ENCODE measurements at regions not wholly inside any gene's neighbourhood (a gene's known extent, or its start where the extent isn't known, plus 50 kb on each side); places are given as distances from the start of the nearest gene placed in this dataset.
"Not testable (repeated sequence)": the region's sequence is repeated elsewhere in the genome, so short reads cannot be mapped to it uniquely, and the experiment has no call there.

DNA sequence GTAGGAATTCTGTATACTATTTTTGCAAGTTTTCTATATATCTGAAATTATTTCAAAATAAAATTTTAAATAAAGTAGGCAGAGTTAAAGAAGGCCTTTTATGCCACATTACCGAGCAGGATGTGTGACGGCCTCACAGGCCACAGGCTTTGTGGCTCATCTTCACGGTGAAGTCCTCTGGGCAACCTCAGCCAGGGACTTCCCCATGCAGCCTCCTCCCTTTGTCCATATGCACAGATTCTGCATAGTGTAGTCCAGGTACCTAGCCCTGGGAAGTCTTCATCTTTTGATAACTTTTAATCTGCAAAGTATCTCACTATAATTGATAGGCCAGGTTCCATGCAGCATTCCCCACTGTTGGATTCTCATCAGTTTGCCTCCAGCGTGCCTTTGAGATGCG lies 62.8 kb downstream of the ARHGAP11B start:
- DNase-seq; intact Hi-C loops (cut with DNase I): not testable (repeated sequence)

DNA sequence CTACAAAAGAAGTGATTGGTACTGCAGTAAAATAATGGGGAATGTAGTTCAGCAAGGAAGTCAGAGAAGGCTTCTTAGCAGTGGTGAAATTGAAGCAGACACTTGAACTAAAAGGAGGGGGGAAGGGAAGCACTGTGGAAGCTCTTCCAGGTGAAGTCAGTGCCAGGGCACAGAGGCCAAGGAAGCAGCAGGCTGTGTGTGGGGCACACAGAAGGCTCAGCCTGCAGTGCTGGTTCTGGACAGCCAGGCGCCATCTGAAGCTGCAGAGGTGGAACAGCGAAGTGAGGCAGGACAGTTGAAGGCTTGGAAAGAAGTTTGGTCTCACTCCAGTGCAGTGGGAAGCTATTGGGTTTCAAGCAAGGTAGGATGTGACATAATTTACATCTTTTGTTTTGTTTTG lies 64.2 kb downstream of the ARHGAP11B start:
- intact Hi-C loops (cut with DNase I); DNase-seq: not testable (repeated sequence)

DNA sequence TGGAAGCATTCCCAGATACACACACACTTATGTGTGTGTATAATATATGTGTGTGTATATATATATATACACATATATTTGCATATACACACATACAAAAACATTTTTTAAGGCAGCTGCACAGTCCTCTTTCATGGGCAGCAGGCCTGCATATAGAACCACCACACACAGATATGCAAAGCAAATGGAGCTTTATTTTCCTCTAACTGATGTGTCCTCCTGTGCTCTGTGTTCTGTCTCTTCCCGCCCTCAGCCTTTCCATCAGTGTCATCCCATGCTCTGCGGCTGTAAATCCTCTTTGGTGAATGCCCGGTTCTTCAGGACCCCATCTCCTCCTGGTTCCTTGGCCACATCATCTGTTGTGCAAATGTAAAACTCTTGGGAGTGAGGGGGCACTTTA lies 69.9 kb downstream of the ARHGAP11B start:
- intact Hi-C loops (cut with DNase I); DNase-seq: not testable (repeated sequence)

DNA sequence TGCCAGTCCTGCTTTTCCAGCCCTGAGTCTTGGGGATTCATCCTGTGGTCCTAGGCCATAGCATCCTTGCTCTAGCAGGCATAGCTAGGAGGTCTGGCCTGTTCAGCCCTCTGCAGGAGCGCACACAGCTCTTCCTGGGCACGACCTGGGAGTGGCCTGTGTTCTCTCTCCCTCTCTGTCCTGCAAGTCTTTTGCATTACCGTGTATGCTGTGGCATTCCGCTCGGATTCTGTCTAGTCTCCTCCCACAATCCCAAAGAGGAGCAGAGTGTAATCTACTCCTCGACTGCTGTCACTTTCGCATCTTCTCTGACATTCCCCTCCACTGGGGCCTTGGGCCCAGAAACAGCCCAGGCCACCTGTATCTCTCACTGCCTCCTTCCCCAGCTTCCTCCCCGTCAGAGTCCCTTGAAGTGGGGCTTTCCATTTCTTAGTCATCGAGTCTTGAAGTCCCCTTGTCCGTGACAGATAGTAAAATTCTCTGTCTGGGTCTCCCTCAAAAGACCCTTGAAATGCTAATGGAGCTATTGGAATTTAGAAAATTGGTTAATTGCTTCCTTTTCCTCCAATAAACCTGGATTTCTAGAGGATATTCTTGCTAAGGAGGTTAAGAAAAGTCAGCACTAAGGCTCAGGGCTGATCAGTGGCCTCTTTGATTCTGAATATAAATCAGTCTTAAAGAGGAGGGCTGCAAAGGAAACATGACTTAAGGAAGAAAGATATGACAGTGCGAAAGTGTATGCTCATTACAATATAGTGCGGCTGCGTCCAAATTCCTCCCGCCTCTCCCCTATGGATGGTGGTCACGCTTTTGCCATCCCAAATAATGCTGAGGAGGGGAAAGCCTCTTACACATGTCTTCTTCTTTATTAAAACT lies 70.7 kb downstream of the ARHGAP11B start:
- intact Hi-C loops (cut with DNase I); DNase-seq: not testable (repeated sequence)

DNA sequence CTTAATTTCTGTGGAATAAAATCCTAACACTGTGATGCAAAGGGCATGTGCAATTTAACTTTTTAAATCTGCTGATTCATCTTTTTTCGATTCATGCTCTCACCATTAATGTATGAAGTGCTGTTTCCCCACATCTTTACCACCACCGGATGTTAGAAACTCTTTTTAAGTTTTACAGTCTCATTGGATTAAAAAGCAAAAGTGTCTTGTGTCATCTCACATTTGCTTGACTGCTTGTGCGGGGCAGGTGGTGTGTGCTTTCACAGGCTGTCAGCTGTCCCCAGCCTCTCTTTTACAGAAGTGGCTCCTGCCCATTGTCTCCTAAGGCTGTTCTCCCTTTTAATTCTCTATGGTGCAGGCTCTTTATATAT lies 71.4 kb downstream of the ARHGAP11B start:
- DNase-seq; intact Hi-C loops (cut with DNase I): not testable (repeated sequence)

DNA sequence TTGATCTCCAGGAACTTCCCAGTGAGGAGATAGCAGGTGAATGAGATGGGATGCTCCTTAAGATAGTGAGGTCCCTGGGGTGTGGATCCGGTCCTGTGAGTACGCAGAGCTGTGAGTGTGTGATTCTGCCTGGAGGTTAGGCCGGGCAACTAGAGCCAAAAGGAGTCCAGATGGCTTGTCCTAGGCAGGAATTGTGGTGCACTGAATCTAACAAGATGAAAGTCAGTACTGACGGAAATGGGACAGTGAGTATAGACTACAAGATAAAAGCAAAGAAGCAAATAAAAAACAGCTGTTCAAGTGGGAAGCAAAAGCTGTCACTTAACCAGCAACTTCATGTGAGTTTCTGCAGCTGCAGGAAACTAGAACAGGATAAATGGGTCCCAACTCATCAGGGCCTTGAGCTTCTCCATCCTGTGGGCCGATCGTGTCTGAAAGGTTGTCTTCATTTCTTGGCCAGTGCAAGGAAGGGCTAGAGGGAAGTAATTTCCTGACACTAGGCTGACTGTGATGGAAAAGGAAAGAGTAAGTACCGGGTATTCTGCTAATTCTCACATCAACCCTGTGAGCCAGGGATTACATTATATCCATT lies 74.2 kb downstream of the ARHGAP11B start:
- DNase-seq; intact Hi-C loops (cut with DNase I): not testable (repeated sequence)

DNA sequence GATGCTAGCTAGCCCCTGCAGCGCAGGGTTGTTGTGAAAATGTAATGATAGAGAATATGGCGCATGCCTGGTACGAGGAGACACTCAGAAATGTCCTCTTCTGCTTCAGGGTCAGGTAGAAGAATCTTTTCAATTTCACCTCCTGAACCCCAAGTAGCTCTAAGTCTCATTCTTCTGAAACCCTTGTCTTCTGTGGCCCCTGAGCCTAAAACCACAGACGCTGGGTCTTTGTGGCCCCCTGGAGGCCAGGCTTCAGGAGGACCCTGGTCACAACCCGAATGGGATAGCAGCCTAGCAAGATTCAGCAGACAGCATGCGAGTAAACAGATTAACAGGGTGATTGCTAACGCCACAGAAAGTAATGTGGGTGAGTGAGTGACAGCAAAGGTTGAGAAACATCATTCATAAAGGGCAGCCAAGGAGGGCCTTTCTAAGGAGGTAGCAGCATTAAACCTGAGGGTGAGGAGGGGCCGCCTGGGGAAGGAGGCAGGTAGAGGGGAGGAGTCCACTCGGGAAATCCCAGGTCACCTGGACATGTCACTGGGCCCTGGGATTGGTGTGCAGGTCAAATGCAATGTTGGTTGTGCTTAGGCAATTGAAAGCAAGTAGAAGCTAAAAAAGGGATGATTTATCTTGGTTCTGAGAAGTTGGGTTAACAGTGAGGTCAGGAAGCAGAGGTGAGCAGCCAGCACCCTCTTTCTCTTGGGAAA lies 82.2 kb downstream of the ARHGAP11B start:
- peak in 1 of 10 donors; percentile 64 for DNase-seq
- intact Hi-C loops (cut with DNase I) = not testable (repeated sequence)

DNA sequence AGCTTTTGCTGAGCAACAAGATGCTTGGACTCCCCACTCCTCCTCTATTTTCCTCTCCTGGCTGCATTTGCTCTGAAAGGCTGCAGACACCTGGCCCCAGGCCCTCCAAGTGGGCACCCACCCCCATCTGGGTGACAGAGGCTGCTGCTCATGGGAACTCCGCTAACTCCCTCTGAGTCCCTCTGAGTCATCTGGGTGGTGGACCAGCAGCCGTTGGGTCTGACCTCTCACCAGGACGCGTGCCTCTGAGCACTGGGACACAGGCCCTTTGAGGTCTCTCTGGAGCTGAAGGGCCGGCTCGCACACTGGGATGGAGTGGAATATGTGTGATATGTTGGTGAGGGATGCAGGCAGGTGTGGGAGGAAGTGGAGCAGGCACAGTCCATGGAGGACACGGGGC lies 82.9 kb downstream of the ARHGAP11B start:
- intact Hi-C loops (cut with DNase I) = not testable (repeated sequence)
- DNase-seq = peak in 1 of 10 donors; percentile 19

DNA sequence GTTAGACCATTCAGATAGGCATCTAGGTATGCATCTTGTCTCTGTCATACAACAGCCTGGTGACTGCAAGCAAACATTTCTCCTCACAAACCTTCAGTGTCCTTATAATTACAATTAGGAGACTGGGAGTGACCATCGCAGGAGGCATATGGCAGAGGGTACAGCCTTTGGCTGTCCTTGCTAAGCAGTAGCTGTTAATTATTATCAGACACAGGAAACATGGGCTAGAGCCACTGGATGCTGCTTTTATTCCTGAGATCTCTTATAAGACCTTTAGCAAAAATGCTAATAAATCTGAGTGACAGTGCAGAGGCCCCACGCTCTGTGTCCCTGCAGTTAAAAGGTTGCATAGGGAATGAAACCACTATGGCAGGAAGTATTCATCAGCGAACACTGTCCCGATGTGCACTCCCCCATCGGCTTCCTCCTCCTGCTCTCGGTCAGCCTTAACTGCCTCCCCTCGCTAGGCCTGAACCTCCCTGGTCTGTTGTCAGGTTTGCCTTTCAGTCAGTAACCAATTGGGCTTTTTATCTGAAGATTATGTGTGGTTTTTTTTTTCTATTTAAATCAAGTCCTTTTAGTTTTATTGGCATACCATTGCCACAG lies 92.2 kb downstream of the ARHGAP11B start:
- DNase-seq = peak in 1 of 10 donors; percentile 21
- intact Hi-C loops (cut with DNase I) = not testable (repeated sequence)

DNA sequence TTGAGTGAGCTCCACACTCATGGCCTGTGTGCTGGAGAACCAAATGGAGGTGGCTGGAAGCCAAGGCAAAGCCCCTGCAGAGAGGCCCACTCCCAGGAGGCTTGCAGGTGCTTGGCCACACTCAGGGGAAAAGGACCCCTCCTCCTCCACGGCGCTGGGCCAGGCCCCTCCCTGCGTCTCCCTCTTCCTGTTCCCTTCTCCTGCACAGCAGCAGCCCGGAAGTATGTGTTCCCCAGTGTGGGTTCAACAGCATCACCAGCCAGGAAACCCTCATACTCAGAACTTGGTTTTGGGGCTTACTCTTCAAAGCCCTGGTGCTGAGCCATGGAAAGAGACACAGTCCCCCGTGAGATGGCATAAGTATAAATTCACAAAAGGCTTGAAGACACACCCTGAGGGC lies 93.4 kb downstream of the ARHGAP11B start:
- DNase-seq = peak in 1 of 10 donors; percentile 66
- intact Hi-C loops (cut with DNase I) = not testable (repeated sequence)

DNA sequence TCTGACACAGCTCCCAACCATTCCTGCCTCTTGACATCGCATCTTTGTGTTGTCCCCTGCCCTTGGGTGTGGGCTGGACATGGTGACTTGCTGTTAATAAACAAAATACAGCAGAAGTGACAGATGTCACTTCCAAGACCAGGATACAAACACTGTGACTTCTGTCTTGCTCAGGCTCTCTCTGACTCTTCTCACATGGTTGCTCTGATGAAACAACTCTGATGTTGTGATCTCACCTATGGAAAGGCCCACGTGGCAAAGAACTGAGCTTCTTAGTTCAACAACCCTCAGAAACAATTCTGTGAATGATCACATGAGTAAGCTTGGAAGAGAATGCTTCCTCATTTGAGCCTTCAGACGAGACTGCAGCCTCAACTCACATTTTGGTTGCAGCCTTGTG lies 94.9 kb downstream of the ARHGAP11B start:
- DNase-seq; intact Hi-C loops (cut with DNase I): not testable (repeated sequence)

DNA sequence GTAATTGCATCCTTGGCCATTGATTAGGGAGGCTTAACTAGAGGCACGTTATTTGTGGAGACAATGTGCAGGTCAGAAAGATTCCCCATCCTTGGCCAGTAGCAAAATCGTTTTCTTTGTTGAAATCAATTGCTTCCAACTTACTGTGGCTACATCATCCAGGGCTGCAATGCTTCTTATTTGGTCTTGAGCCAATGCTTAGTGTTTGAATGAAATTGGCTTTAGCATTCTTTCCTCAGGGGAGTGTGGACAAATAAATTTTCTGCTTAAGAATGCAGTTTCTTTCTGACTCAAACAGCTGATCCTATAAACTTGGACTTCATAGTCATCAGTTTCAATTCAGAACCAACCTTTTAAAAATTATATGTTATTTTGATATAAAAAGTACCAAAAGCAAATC lies 95.6 kb downstream of the ARHGAP11B start:
- intact Hi-C loops (cut with DNase I); DNase-seq: not testable (repeated sequence)

DNA sequence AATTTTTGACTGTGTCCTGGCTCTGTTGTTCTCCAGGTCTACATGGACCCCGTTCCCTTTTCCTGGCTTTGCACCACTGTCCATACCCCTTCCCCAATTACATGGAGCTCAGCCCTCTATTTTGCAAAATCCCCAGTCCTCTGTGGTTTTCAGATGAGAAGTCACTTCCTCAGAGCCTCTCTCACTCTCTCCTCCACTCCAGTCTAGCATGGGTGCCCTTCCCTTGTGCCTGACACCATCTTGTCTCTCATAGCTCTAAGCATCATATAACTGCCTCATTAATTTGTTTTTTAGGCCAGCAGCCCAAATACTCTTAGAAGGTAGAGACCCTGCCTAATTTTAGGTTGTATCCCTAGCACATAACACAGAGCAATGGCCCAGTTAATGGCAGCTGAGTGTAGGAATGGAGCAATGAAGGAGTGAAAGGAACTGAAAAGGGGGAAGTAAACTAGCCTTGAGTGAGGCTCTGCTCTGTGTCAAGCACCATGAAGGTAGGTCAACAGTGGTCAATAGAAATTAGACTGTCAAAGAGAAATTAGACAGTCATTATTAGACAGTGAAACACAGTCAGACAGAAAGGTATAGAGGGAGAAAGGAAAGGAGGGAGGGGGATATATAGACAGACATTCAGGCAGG lies 97.7 kb downstream of the ARHGAP11B start:
- intact Hi-C loops (cut with DNase I); DNase-seq: not testable (repeated sequence)

DNA sequence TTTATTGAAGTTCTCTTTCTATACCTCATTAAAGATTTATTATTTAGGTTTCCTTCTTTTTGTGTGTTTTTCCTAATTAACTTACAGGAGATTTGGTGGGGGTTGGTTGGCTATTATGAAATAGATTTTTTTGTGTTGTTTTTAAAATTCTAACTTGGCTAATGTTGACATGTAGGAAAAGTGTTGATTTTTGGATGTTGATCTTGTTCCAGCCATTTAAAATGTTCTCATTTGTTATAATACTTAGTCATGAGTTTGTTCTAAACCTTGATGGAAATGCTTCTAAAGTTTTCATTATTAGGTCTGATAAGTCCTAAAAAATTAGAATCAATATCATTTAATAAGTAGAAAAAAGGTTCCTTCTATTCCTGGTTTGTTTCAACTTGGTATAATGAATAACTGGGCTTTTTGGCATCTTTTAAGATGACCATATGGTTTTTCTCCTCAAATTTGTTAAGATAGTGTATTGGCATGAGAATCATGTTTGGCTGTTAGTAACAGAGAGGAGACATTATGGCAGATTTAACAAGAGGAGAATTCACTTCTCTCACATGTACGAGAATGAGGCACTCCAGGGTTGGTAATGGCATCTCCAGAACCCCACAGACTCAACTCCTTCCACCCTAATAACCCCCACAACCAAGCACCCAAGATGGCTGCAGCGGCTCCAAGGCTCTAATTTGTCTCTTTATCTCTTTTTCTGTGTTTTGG lies 104.1 kb downstream of the ARHGAP11B start:
- intact Hi-C loops (cut with DNase I); DNase-seq: not testable (repeated sequence)

DNA sequence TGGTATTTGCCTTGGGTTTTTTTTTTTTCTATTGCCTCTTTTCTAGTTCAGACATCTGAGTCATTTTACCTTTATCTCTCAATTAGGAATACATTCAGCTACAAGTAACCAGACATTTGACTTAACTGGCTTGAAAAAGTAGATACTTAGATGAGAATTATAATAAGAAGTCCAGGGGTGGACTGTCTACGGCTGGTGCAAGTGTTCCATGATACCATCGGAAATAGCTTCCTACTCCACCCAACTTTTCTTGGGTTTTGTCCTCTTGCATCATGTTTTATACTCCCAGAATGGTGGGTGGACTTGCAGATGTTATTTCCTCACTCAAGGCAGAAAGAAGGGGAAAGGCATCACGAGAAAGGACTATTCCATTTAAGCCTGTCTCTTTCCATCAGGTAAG lies 104.7 kb downstream of the ARHGAP11B start:
- intact Hi-C loops (cut with DNase I); DNase-seq: not testable (repeated sequence)

DNA sequence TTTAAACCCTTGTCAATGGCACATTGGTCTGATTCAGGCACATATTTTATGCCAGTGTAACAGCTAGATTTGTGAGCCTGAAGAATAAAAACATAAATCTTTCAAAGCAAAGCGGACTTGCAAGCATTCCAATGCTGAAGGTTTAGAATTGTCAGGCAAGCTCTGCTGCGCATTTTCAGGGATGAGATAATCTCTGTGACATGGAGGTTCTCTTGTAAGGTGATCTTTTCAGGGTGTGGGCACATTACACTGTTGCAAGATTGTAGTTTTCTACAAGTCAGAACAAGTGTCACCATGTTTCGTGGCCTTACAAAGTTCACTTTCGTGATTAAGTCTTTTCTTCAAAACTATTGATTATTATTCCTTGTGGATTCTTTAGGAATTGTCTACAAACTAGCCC lies 106.2 kb downstream of the ARHGAP11B start:
- intact Hi-C loops (cut with DNase I); DNase-seq: not testable (repeated sequence)

DNA sequence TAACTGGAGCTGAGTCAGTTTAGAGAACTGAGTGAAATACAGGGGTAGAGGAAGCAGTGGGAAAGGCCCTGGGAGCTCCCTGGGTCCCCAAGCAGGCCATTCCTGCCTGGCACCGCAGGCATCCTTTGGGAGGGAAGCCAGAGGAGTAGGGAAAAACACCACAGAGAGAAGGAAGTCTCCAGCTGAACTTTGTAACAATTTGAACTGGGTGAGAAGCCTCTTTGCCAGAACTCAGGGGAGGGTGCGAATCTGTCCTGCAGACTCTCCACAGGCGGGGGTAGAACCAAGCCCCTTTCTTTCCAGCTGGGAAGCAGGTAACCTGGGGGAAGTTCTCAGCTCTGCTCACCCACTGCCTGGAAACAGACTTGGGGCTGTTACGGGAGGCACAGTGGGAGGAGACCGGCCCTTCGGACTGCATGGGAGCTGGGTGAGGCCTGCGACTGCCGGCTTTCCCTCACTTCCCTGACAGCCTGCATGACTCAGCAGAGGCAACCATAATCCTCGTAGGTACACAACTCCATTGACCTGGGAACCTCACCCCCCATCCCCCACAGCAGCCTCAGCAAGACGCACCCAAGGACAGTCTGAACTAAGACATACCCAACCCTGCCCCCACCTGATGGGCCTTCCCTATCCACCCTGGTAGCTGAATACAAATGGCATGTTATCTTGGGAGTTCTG lies 110.1 kb downstream of the ARHGAP11B start:
- DNase-seq; intact Hi-C loops (cut with DNase I): not testable (repeated sequence)

DNA sequence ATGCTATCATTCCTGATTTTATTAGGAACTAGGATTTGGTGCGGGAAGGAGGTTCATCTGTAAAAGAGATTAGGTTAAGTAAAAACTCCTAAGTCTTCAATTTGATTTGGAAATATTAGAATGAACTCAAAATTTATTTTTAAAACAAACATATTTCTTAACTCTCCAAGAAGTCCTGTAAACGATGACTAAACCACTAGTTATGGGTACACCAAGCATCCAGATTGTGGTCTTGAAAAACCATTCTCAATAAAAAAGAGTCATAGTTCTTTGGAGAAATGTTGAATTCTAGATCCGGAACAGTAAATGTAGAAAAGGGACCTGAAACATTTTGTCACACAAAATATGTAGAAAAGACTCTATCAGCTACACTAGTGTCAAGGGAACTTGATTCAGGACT lies 116.9 kb downstream of the ARHGAP11B start:
- DNase-seq; intact Hi-C loops (cut with DNase I): not testable (repeated sequence)

DNA sequence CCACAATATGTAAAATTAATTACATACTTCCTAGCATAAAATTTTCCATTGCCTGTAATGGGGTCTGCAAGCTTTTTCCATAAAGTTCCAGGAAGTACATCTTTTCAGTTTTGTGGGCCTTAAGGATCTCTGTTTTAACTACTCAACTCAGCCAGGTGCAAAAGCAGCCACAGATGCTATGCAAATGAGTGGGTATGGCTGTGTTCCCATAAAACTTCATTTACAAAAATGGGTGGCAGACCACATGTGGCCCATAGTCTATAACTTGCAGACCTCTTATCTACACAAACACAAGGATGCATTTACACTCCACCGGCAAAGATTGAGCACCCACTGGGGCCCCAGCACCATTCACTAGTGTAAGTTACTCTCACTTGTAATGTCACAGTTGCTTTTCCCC lies 123.1 kb downstream of the ARHGAP11B start:
- intact Hi-C loops (cut with DNase I) = not testable (repeated sequence)

More for the DNA sequence above, 123.1 kb downstream of the ARHGAP11B start:
- DNase-seq = not testable (repeated sequence)
